ENCODE measurements at regions not wholly inside any gene's neighbourhood (a gene's known extent, or its start where the extent isn't known, plus 50 kb on each side); places are given as distances from the start of the nearest gene placed in this dataset.

DNA sequence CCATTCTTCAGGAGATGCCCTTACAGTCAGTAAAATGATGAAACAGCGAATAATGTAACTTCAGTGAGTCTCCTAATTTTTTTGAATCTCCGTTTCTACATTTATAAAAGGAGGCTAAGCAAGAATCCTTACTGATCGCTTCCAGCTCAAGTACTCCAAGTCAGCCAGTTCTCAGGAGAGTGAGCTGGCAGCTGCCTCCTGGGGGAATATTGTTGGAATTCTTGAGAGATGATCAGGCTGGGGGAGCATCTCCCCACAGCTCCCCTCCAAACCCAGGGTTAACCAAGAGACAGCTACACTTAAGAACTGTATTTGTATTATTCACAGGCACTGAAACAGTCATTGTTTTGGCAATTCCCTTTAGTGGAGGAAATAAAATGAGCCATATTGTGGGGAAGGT lies 89.1 kb upstream of the PCSK2 start:
- intact Hi-C loops (cut with DNase I, micrococcal nuclease), result no loop called here
- Histone ChIP-seq H3K27me3 (ENCODE audit: control insufficient read depth in 1 of 2, insufficient read depth in 2 of 2, low read length in 2 of 2) (no peaks in the 10 kb centered on the region), H3K4me3 (ENCODE audit: low read length) (no peak overlapping the region), H3K4me1 (ENCODE audit: insufficient read depth, low read length) (no peaks in the 10 kb centered on the region), H3K9me3 (ENCODE audit: control insufficient read depth in 1 of 2, insufficient read depth in 1 of 2, low read length in 2 of 2) (peaks cover 0 to 4% of the 10 kb centered on the region in 2 experiments), H3K27ac (ENCODE audit: low read depth in 1 of 2, low read length in 2 of 2) (no peak overlapping the region), H3K36me3 (ENCODE audit: insufficient read depth, low read length) (no peaks in the 10 kb centered on the region)
- TF ChIP-seq, protein P1, sequence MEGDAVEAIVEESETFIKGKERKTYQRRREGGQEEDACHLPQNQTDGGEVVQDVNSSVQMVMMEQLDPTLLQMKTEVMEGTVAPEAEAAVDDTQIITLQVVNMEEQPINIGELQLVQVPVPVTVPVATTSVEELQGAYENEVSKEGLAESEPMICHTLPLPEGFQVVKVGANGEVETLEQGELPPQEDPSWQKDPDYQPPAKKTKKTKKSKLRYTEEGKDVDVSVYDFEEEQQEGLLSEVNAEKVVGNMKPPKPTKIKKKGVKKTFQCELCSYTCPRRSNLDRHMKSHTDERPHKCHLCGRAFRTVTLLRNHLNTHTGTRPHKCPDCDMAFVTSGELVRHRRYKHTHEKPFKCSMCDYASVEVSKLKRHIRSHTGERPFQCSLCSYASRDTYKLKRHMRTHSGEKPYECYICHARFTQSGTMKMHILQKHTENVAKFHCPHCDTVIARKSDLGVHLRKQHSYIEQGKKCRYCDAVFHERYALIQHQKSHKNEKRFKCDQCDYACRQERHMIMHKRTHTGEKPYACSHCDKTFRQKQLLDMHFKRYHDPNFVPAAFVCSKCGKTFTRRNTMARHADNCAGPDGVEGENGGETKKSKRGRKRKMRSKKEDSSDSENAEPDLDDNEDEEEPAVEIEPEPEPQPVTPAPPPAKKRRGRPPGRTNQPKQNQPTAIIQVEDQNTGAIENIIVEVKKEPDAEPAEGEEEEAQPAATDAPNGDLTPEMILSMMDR (IDR thresholded peaks at IDR 0.05), result no peak
- DNase-seq (no peak), ATAC-seq (ENCODE audit: poor library complexity) (no peak)
- POLR2A ChIA-PET, result no interaction called here
- Mint-ChIP-seq H3K27ac (no peak overlapping the region), H3K36me3 (ENCODE audit: low read depth) (no peaks in the 10 kb centered on the region), H3K4me3 (no peak overlapping the region), H3K27me3 (no peaks in the 10 kb centered on the region), H3K9me3 (peaks cover 2% of the 10 kb centered on the region), H3K4me1 (ENCODE audit: low read depth) (no peaks in the 10 kb centered on the region)
- CTCF ChIA-PET, result no interaction called here

DNA sequence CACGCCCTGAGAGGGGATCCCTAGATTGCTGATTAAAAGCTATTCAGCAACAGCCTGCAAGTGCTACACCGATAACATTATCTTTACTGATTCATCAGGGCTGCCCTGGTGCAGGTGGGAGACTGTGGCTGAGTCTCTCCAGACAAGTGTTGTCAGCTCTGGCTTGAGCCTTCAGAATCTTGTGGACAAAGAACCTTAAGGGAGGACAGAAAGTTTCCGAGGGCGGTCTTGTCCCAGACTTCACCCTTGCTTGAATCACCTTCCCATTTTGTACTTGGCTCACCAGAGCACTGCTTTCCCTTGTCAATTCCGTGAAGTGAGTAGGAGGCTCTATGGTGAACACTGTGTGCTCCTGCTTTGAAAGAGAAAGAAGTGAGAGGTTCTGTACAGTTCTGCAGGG lies 88.6 kb upstream of the PCSK2 start:
- ATAC-seq (ENCODE audit: poor library complexity) (no peak), DNase-seq (no peak)
- Histone ChIP-seq H3K4me3 (ENCODE audit: low read length) (no peak overlapping the region), H3K36me3 (ENCODE audit: insufficient read depth, low read length) (no peaks in the 10 kb centered on the region), H3K27me3 (ENCODE audit: control insufficient read depth in 1 of 2, insufficient read depth in 2 of 2, low read length in 2 of 2) (no peaks in the 10 kb centered on the region), H3K9me3 (ENCODE audit: control insufficient read depth in 1 of 2, insufficient read depth in 1 of 2, low read length in 2 of 2) (peaks cover 0 to 4% of the 10 kb centered on the region in 2 experiments), H3K4me1 (ENCODE audit: insufficient read depth, low read length) (no peaks in the 10 kb centered on the region), H3K27ac (ENCODE audit: low read depth in 1 of 2, low read length in 2 of 2) (no peak overlapping the region)
- Mint-ChIP-seq H3K4me1 (ENCODE audit: low read depth) (no peaks in the 10 kb centered on the region), H3K27me3 (no peaks in the 10 kb centered on the region), H3K4me3 (no peak overlapping the region), H3K27ac (no peak overlapping the region), H3K9me3 (peaks cover 2% of the 10 kb centered on the region), H3K36me3 (ENCODE audit: low read depth) (no peaks in the 10 kb centered on the region)
- CTCF ChIA-PET, result no interaction called here
- POLR2A ChIA-PET, result no interaction called here
- TF ChIP-seq, protein P1 (IDR thresholded peaks at IDR 0.05), result no peak
- intact Hi-C loops (cut with DNase I, micrococcal nuclease), result no loop called here

DNA sequence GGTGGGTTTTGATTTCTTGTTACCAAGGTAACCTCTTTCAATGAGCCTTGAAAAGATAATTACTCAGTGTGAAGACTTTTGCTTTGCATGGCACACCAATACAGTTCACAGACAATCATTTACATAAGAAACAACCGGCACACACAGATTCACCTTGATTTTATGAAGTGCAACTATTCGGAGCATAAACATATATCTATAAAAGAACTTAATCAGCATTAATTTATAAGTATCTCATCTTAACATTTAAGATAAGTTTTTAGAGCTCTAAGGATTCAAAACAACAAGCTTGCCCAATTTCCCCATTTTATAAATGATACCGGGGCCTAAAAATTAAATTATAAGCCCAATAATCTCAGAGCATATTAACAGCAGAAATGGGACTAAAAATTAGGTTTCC lies 85.9 kb upstream of the PCSK2 start:
- Histone ChIP-seq H3K36me3 (ENCODE audit: insufficient read depth, low read length) (no peaks in the 10 kb centered on the region), H3K27ac (ENCODE audit: low read depth in 1 of 2, low read length in 2 of 2) (no peak overlapping the region), H3K9me3 (ENCODE audit: control insufficient read depth in 1 of 2, insufficient read depth in 1 of 2, low read length in 2 of 2) (peaks cover 0 to 4% of the 10 kb centered on the region in 2 experiments), H3K4me1 (ENCODE audit: insufficient read depth, low read length) (no peaks in the 10 kb centered on the region), H3K27me3 (ENCODE audit: control insufficient read depth in 1 of 2, insufficient read depth in 2 of 2, low read length in 2 of 2) (no peaks in the 10 kb centered on the region), H3K4me3 (ENCODE audit: low read length) (no peak overlapping the region)
- DNase-seq (no peak), ATAC-seq (ENCODE audit: poor library complexity) (no peak)
- Mint-ChIP-seq H3K4me1 (ENCODE audit: low read depth) (no peaks in the 10 kb centered on the region), H3K9me3 (peaks cover 2% of the 10 kb centered on the region), H3K27ac (no peak overlapping the region), H3K27me3 (no peaks in the 10 kb centered on the region), H3K36me3 (ENCODE audit: low read depth) (no peaks in the 10 kb centered on the region), H3K4me3 (no peak overlapping the region)
- ChIA-PET POLR2A (no interaction called here), CTCF (no interaction called here)
- TF ChIP-seq, protein P1 (IDR thresholded peaks at IDR 0.05), result no peak
- intact Hi-C loops (cut with DNase I, micrococcal nuclease), result no loop called here

Data from CD4-positive, alpha-beta T cell (primary cell).